Activated CD4-positive, alpha-beta memory T cell treated with anti-CD3 and anti-CD28 coated beads for 36 hours (primary cell): ENCODE measurements at regions not wholly inside any gene's neighbourhood (a gene's known extent, or its start where the extent isn't known, plus 50 kb on each side); places are given as distances from the start of the nearest gene placed in this dataset.

Source experiments
- CTCF ChIA-PET: fragments of 350-600 bp; sonication (Branson Sonifier 250); formaldehyde crosslinking; loops from one replicate; lab custom pipeline; 2021; ENCODE audit warnings: antibody characterized with exemption, inconsistent platforms; lab: Charles Lee
- POLR2A ChIA-PET: fragments of 350-600 bp; sonication (Branson Sonifier 250); formaldehyde crosslinking; loops from one replicate; lab custom pipeline; 2021; ENCODE audit warnings: antibody characterized with exemption; lab: Charles Lee
- DNase-seq: peaks from one replicate; pipeline ENCODE4 v3.0.0-alpha.2; 2020
- H3K27ac Mint-ChIP-seq: one replicate; pipeline ENCODE4 v1.8.0; 2021; ENCODE audit warnings: mixed read lengths
- H3K27me3 Mint-ChIP-seq: one replicate; pipeline ENCODE4 v1.8.0; 2021; ENCODE audit warnings: mixed read lengths
- H3K36me3 Mint-ChIP-seq: one replicate; pipeline ENCODE4 v1.8.0; 2021; ENCODE audit warnings: mixed read lengths
- H3K4me1 Mint-ChIP-seq: one replicate; pipeline ENCODE4 v1.8.0; 2021; ENCODE audit warnings: low read depth, mixed read lengths
- H3K4me3 Mint-ChIP-seq: one replicate; pipeline ENCODE4 v1.8.0; 2021; ENCODE audit warnings: mild to moderate bottlenecking, mixed read lengths
- H3K9me3 Mint-ChIP-seq: one replicate; pipeline ENCODE4 v1.8.0; 2021; ENCODE audit warnings: mixed read lengths
- intact Hi-C: fragments of 100-400 bp; cut with micrococcal nuclease; formaldehyde crosslinking; loops from one replicate; pipeline ENCODE4 v1.15.1; 2023

DNA sequence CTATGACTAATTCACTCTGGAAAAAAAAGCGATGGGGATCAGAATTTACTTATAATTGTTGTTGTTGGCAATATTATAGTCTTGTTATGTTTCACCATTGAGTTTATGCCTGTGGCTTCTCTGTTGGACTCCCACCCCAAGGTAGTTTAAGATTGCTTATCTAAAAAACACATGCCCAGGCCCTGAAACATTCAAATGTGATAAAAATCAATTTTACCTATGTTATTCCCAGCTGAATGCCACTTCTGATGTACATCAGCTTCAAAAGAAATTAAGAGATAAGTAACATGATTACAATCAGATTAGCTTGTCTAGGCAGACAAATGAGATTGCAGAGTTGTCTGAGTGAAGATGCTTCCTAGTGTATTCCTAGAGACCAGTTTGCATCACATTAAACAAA is 484.7 kb downstream of the PCDH7 start:
- Mint-ChIP-seq H3K36me3 (no peaks in the 10 kb centered on the region), H3K27ac (no peak overlapping the region), H3K27me3 (no peaks in the 10 kb centered on the region), H3K4me1 (no peaks in the 10 kb centered on the region), H3K9me3 (peaks cover 7% of the 10 kb centered on the region), H3K4me3 (no peak overlapping the region)
- intact Hi-C loops = no loop called here
- ChIA-PET CTCF (no interaction called here), POLR2A (no interaction called here)
- no peak for DNase-seq

DNA sequence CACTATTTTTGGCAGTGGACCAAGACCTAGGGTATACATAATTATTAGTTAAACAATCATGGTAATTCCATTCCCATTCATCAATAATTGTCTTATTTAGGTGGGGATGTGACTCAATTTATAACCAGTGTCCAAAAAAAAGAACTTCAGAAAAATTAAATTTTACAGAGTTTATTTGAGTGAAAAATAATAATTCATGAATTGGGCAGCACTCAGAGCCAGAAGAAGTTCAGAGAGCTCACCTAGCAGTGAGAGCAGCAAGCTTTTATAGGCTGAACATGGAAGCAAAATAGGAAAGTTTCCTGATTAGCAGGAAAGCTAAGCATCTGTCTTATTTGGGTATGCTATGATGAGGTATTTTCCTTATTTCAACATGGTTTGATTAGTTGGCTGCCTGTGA is 500.8 kb downstream of the PCDH7 start:
- Mint-ChIP-seq H3K27ac (no peak overlapping the region), H3K4me3 (no peak overlapping the region), H3K9me3 (peaks cover 3% of the 10 kb centered on the region), H3K27me3 (no peaks in the 10 kb centered on the region), H3K4me1 (no peaks in the 10 kb centered on the region), H3K36me3 (no peaks in the 10 kb centered on the region)
- ChIA-PET CTCF (no interaction called here), POLR2A (no interaction called here)
- intact Hi-C loops = no loop called here
- DNase-seq = no peak

DNA sequence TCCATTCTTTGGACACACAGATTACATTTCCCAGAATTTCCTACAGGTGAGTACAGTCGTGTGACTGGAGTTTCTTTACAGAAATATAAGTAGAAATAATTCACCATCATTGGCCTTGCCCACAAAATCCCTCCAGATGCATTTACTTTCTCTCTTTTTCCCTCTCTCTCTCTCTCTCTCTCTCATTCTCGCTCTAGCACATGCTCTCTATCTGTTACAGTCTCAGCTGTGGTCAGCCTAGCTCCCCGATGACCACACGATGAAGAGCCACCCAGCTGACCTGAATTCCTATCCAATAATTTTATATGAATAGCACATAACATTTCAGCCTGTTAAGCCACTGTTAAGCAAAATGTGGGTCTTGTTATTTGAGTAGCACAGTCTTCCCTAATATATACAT is 507.9 kb downstream of the PCDH7 start:
- ChIA-PET POLR2A (no interaction called here), CTCF (no interaction called here)
- Mint-ChIP-seq H3K9me3 (peaks cover 5% of the 10 kb centered on the region), H3K27ac (no peak overlapping the region), H3K27me3 (no peaks in the 10 kb centered on the region), H3K4me1 (no peaks in the 10 kb centered on the region), H3K36me3 (no peaks in the 10 kb centered on the region), H3K4me3 (no peak overlapping the region)
- intact Hi-C loops = no loop called here
- no peak for DNase-seq

DNA sequence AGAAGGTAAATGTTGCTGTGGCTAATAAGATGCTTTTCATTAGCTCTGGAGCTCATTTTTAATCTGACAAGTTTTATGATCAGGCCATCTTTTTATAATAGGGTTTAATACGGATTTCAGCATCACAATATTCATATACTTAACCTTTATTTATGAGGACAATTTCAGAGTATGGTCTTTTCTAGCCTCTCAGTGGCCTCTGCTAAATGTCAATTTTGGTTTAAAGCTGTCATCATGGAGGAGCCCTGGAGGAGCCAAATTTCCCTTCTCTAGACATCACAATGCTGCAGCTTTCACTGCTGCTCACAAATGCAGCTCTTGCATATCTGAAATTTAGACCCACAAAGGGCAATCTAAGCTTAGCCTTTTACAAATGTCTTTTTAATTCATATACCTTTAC is 510.4 kb downstream of the PCDH7 start:
- ChIA-PET POLR2A (no interaction called here), CTCF (no interaction called here)
- Mint-ChIP-seq H3K27ac (no peak overlapping the region), H3K4me1 (no peaks in the 10 kb centered on the region), H3K4me3 (no peak overlapping the region), H3K36me3 (no peaks in the 10 kb centered on the region), H3K9me3 (peaks cover 7% of the 10 kb centered on the region), H3K27me3 (no peaks in the 10 kb centered on the region)
- no peak for DNase-seq
- intact Hi-C loops = no loop called here

DNA sequence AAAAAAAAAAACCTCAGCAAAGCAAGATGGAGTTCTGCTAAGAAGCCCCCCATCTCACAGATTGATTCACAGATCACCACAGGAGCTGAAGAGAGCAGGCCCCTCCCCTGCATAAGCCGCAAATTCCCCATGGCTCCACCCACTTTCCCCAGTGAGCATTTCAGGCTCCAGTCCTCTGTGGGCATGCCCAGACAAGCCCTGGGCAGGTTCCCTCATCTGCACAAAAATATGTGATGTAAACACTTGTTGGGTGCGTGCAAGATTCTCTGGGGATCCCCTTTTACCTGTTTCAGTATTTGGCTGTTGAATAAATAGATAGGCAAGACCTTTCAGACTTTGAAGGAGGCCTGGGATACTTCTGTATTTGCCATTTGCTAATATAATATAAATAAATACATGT is 514.3 kb downstream of the PCDH7 start:
- CTCF ChIA-PET = no interaction called here
- POLR2A ChIA-PET = no interaction called here
- Mint-ChIP-seq H3K9me3 (peaks cover 10% of the 10 kb centered on the region), H3K4me3 (no peak overlapping the region), H3K36me3 (no peaks in the 10 kb centered on the region), H3K27ac (no peak overlapping the region), H3K27me3 (no peaks in the 10 kb centered on the region), H3K4me1 (no peaks in the 10 kb centered on the region)
- intact Hi-C loops = no loop called here
- DNase-seq = no peak

DNA sequence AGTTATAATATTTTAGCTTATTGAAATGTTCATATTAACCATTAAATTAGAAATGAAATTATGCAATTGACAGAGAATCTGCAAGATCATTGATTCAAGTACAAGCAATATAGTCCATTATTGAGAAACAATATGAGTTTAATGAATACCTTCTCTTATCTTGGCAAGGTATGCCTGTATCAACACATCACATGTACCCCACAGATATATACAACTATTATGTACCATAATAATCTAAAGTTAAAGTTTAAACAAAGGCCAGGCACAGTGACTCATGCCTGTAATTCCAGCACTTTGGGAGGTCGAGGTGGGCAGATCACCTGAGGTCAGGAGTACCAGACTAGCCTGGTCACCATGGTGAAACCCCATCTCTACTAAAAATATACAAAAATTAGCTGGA is 514.7 kb downstream of the PCDH7 start:
- Mint-ChIP-seq H3K9me3 (peaks cover 10% of the 10 kb centered on the region), H3K27me3 (no peaks in the 10 kb centered on the region), H3K4me1 (no peaks in the 10 kb centered on the region), H3K27ac (no peak overlapping the region), H3K4me3 (no peak overlapping the region), H3K36me3 (no peaks in the 10 kb centered on the region)
- DNase-seq = no peak
- POLR2A ChIA-PET = no interaction called here
- CTCF ChIA-PET = no interaction called here
- intact Hi-C loops = no loop called here

DNA sequence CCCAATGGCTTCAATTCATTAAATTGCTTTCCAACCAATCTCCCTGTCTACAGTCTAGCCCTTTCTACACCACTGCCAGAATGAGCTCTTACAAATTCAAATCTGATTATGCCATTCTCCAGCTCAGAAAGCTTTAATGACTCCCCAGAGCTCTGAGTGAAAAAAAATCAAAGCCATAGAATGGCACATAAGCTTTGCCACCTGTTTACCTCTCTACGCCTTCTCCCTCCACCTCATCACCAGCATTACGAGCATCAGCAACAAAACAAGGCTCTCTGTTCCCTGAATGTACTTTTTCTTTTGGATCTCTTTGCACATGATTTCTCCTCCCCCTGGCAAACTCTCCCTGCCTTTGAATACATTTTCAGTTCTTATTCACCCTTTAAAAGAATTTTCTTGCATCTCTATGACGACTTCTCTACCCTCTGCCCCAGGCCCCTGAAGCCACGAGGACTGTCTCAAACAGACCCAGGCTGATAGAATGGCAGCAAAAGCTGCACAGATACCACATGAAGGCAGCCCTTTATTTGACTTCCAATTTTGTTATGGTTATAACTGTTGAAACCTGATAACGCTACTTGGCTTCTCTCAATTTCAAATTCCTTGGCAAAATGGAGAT is 516.0 kb downstream of the PCDH7 start:
- intact Hi-C loops = no loop called here
- DNase-seq = no peak
- Mint-ChIP-seq H3K9me3 (peaks cover 10% of the 10 kb centered on the region), H3K27me3 (no peaks in the 10 kb centered on the region), H3K27ac (no peak overlapping the region), H3K4me3 (no peak overlapping the region), H3K4me1 (no peaks in the 10 kb centered on the region), H3K36me3 (no peaks in the 10 kb centered on the region)
- CTCF ChIA-PET = no interaction called here
- POLR2A ChIA-PET = no interaction called here

DNA sequence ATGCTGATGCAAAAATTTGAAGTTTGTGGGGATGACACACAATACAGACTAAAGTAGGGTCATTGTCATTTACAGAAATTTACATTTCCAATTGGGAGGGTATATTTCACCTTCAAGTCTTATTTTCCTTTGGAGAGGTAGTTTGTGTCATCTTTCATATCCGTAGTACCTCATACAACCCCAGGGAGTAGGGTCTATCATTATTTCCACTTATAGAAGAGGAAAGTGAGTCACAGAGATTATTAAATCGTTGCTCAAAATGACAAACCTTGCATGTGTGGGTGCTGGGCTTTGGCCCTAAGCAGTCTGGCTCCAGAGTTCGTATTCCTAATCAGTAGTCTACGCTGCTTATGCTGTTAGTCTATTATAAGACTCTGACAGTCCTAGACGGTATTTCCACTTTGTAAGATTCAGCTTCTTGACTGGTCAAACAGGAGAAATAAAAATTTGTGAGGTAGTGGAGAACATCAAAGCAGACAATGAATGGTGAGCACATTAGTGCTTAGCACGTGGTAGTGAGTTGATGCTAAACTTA is 516.5 kb downstream of the PCDH7 start:
- H3K4me3 Mint-ChIP-seq = no peak overlapping the region
- intact Hi-C loops = no loop called here
- CTCF ChIA-PET = no interaction called here
- no peaks in the 10 kb centered on the region for H3K4me1 Mint-ChIP-seq
- H3K9me3 Mint-ChIP-seq = peaks cover 15% of the 10 kb centered on the region
- no peak overlapping the region for H3K27ac Mint-ChIP-seq
- no peaks in the 10 kb centered on the region for H3K27me3 Mint-ChIP-seq
- POLR2A ChIA-PET = no interaction called here
- H3K36me3 Mint-ChIP-seq = no peaks in the 10 kb centered on the region
- no peak for DNase-seq

DNA sequence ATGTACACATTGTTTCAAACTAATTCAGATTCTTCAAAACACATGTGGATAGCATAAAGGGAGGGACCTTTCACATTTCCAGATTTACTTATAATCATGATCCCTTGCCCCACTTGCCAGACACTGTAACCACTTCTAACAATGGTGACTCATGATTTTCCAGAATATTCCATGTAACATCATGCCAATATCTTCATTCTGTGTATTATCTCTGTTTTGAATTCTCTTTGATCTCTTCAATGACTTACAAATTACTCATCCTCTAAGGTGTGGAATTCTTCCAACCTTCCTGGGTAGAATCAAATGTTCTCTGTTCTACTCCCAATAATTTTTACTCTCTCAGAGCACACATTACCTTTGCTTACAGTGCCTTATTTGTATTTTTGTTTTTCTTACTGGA is 517.1 kb downstream of the PCDH7 start:
- no peaks in the 10 kb centered on the region for H3K36me3 Mint-ChIP-seq
- POLR2A ChIA-PET = no interaction called here
- H3K27ac Mint-ChIP-seq = no peak overlapping the region
- CTCF ChIA-PET = no interaction called here
- H3K4me1 Mint-ChIP-seq = no peaks in the 10 kb centered on the region
- H3K9me3 Mint-ChIP-seq = peaks cover 15% of the 10 kb centered on the region
- no peak for DNase-seq
- H3K4me3 Mint-ChIP-seq = no peak overlapping the region
- intact Hi-C loops = no loop called here
- no peaks in the 10 kb centered on the region for H3K27me3 Mint-ChIP-seq

DNA sequence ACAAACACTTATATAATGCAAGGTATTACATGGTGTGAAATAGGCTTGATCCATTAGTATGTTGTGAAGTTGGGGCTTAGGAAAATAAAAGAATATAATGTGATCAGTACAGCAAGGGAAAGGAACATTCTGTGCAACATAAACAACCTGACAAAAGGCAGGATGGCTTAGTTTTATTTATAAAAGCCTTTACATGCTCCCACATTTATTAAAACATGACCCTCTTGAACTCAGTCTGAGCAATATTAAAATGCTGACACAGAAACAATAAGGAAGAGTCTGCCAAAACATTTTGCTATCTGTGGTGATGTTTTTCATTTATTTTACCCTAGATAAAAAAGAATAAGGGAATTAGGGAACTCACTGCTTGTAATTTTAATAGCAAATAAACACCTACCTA is 519.7 kb downstream of the PCDH7 start:
- H3K4me3 Mint-ChIP-seq = no peak overlapping the region
- peaks cover 19% of the 10 kb centered on the region for H3K9me3 Mint-ChIP-seq
- ChIA-PET POLR2A (no interaction called here), CTCF (no interaction called here)
- H3K27ac Mint-ChIP-seq = no peak overlapping the region
- H3K4me1 Mint-ChIP-seq = no peaks in the 10 kb centered on the region
- intact Hi-C loops = no loop called here
- H3K36me3 Mint-ChIP-seq = no peaks in the 10 kb centered on the region
- no peak for DNase-seq
- no peaks in the 10 kb centered on the region for H3K27me3 Mint-ChIP-seq

DNA sequence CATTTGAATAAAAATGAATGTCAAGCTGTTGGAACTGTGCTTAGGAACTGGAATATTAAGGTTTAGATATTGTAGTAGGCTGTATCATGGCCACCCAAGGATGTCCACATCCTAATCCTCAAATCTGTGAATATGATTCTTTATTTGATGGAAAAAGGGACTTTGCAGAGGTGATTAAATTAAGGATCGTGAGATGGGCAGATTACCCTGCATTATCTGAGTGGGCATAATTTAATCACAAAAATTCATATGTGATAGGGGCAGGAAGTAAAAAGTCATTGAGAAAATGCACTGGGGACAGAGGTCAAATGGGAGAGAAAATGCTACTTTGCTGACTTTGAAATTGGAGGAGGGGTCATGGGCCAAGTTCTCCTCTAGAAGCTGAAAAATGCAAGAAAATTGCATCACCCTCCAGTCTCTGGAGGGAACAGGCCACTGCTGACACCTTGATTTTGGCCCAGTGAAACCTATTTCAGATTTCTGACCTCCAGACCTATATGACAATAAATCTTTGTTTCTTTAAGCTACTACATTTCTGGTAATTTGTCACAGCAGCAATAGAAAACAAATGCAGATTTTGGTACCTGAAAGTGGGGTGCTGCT is 521.4 kb downstream of the PCDH7 start:
- CTCF ChIA-PET = no interaction called here
- intact Hi-C loops = no loop called here
- no peaks in the 10 kb centered on the region for H3K27me3 Mint-ChIP-seq

DNA sequence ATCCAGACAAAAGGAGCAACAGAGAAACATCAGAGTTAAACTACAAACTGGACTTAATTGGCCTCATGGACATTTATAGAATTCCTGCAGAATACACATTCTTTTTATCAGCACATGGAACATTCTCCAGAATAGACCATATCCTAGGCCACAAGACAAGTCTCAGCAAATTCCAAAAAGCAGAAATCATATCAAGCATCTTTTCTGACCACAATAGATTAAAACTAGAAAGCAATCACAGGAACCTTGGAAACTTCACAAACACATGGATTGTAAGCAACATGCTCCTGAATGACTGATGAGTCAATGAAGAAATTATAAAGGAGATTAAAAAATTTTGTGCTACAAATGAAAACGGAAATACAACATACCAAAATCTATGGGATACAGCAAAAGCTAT is 526.7 kb downstream of the PCDH7 start:
- no peaks in the 10 kb centered on the region for H3K4me1 Mint-ChIP-seq
- POLR2A ChIA-PET = no interaction called here
- H3K36me3 Mint-ChIP-seq = no peaks in the 10 kb centered on the region
- DNase-seq = no peak
- no peak overlapping the region for H3K4me3 Mint-ChIP-seq
- H3K27me3 Mint-ChIP-seq = no peaks in the 10 kb centered on the region
- H3K27ac Mint-ChIP-seq = no peak overlapping the region
- intact Hi-C loops = no loop called here
- CTCF ChIA-PET = no interaction called here
- peaks cover 22% of the 10 kb centered on the region for H3K9me3 Mint-ChIP-seq

More for the DNA sequence above, 521.4 kb downstream of the PCDH7 start:
- peaks cover 19% of the 10 kb centered on the region for H3K9me3 Mint-ChIP-seq
- no peaks in the 10 kb centered on the region for H3K36me3 Mint-ChIP-seq
- POLR2A ChIA-PET = no interaction called here
- H3K4me1 Mint-ChIP-seq = no peaks in the 10 kb centered on the region
- no peak for DNase-seq
- no peak overlapping the region for H3K27ac Mint-ChIP-seq
- H3K4me3 Mint-ChIP-seq = no peak overlapping the region

DNA sequence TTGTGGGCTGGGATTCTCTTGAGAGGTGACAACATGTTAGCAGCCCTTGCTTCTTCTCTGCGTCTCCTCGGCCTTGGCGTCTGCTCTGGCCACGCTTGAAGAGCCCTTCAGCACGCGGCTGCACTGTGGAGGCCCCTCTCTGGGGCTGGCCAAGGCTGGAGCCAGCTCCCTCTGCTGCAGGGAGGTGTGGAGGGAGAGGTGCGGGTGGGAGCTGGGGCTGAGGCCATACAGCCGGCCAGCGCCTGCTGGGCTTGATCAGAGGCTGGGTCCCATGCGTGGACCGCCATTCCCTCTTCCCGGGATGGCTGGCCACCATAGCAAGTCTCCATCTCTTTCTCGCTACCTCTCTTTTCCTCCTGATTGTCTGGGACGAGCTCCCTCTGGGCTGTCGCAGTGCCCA is 539.0 kb downstream of the PCDH7 start:
- no peak overlapping the region for H3K27ac Mint-ChIP-seq
- peaks cover 17% of the 10 kb centered on the region for H3K9me3 Mint-ChIP-seq
- DNase-seq = no peak
- no peaks in the 10 kb centered on the region for H3K4me1 Mint-ChIP-seq
- ChIA-PET POLR2A (no interaction called here), CTCF (no interaction called here)
- no peaks in the 10 kb centered on the region for H3K36me3 Mint-ChIP-seq
- intact Hi-C loops = no loop called here
- no peaks in the 10 kb centered on the region for H3K27me3 Mint-ChIP-seq
- no peak overlapping the region for H3K4me3 Mint-ChIP-seq
